ENCODE measurements at regions not wholly inside any gene's neighbourhood (a gene's known extent, or its start where the extent isn't known, plus 50 kb on each side); places are given as distances from the start of the nearest gene placed in this dataset.

DNA sequence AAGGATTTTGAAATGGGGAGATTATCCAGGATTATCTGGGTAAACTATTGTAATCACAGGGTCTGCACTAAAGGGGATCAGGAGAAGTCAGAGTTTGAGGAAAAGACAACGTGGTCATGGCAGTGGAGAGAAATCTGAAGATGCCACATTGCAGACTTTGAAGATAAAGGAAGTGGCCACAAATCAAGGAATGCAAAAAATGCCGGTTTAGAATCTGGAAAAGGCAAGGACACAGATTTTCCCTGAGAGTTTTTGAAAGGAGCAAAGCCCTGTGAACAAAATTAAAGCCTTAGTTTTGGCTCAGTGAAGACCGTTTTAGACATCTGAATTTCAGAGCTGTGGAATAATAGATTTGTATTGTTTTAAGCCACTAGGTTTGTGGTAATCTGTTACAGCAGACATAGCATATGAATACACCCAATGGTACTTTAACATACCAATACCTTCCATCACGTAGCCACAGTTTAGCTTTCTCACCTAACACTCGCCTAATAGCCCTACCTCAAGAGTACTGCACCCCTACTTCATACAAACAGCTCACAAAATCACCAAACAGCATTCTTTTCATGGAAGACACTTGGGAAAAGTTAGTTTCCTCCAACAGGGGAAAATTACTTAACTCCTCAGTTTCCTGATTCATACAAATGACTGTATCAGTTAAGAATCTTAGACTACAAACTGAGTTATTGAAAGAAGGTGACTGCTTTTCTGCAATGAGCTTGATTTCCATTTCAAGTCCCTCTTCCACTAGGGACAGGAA is 446.5 kb downstream of the INHBA start (continued):
- TF ChIP-seq, protein P1, sequence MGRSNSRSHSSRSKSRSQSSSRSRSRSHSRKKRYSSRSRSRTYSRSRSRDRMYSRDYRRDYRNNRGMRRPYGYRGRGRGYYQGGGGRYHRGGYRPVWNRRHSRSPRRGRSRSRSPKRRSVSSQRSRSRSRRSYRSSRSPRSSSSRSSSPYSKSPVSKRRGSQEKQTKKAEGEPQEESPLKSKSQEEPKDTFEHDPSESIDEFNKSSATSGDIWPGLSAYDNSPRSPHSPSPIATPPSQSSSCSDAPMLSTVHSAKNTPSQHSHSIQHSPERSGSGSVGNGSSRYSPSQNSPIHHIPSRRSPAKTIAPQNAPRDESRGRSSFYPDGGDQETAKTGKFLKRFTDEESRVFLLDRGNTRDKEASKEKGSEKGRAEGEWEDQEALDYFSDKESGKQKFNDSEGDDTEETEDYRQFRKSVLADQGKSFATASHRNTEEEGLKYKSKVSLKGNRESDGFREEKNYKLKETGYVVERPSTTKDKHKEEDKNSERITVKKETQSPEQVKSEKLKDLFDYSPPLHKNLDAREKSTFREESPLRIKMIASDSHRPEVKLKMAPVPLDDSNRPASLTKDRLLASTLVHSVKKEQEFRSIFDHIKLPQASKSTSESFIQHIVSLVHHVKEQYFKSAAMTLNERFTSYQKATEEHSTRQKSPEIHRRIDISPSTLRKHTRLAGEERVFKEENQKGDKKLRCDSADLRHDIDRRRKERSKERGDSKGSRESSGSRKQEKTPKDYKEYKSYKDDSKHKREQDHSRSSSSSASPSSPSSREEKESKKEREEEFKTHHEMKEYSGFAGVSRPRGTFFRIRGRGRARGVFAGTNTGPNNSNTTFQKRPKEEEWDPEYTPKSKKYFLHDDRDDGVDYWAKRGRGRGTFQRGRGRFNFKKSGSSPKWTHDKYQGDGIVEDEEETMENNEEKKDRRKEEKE (IDR thresholded peaks at IDR 0.05): no peak
- no peak for TF ChIP-seq MEF2B (IDR thresholded peaks at IDR 0.05; ENCODE audit: partially characterized antibody, poor library complexity, severe bottlenecking)
- no peak for TF ChIP-seq EZH2 (IDR thresholded peaks at IDR 0.05; ENCODE audit: borderline replicate concordance, control insufficient read depth, low read depth, low read length)
- TF ChIP-seq ZNF207 (IDR thresholded peaks at IDR 0.05; ENCODE audit: borderline replicate concordance): no peak

DNA sequence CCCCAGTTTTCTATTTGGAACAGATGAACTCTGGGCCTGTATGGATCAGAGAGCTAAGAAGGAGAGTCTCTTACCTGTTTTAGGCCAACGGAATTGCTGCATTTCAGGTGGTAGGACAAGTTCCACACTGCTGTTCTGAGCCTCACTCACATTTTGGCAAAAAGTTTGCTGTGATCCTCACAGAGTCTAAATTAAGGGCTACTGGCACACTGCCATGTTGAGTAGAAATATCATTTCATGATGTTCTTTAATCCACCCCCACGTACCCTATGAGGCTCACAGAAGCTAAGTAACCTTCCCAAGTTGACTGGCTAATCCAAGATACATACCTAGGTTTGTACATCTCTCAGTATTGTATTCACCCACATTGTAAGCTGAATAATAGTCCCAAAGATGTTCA is 447.2 kb downstream of the INHBA start:
- Histone ChIP-seq H3K79me2 (ENCODE audit: control insufficient read depth, insufficient read depth, low read length) (no peaks in the 10 kb centered on the region), H3K4me2 (ENCODE audit: control insufficient read depth, insufficient read depth) (no peak overlapping the region), H4K20me1 (ENCODE audit: control insufficient read depth, insufficient read depth) (no peaks in the 10 kb centered on the region), H3K9me3 (replicated peaks; ENCODE audit: control insufficient read depth, insufficient read depth, low read length) (no peaks in the 10 kb centered on the region), H2AFZ (ENCODE audit: control insufficient read depth, low read depth, low read length) (no peak overlapping the region), H3K36me3 (ENCODE audit: control insufficient read depth in 2 of 2, insufficient read depth in 2 of 2, low read length in 1 of 2) (no peaks in the 10 kb centered on the region), H3K27ac (ENCODE audit: control insufficient read depth, insufficient read depth) (no peak overlapping the region), H3K4me1 (ENCODE audit: control insufficient read depth, insufficient read depth, low read length) (no peaks in the 10 kb centered on the region), H3K4me3 (no peak overlapping the region), H3K9ac (ENCODE audit: control insufficient read depth, insufficient read depth, low read length) (no peak overlapping the region), H3K27me3 (replicated peaks in 1 of 2; ENCODE audit: control insufficient read depth in 2 of 2, insufficient read depth in 2 of 2, low read length in 1 of 2) (no peaks in the 10 kb centered on the region)
- RAD21 ChIA-PET (ENCODE audit: unreplicated experiment): interaction anchor here (0.9 kb wide), 1 partner anchor 123 kb away, joined by 3 read pairs; no protein-coding TSS in a partner anchor
- 16% methylated on average over 2 of the region's 2 CpGs for WGBS (ENCODE audit: insufficient coverage, insufficient replicate concordance, low lambda C conversion rate, missing lambda C conversion rate)
- SMC1A ChIA-PET (ENCODE audit: uncharacterized antibody, unreplicated experiment): interaction anchor here (0.7 to 1.2 kb wide), 2 partner anchors 48 to 1100 kb away, joined by 3 read pairs; no protein-coding TSS in a partner anchor
- in situ Hi-C loops (cut with MboI): no loop called here
- no TSS peak for BruUV-seq (replicated peaks)
- FAIRE-seq (no peak), ATAC-seq (no peak), DNase-seq (ENCODE audit: low read depth, low spot score) (no peak)
- intact Hi-C loops (cut with micrococcal nuclease; ENCODE audit: unreplicated experiment): no loop called here
- CTCF ChIA-PET: no interaction called here
- POLR2A ChIA-PET: no interaction called here
- TF ChIP-seq EED (IDR thresholded peaks at IDR 0.05; ENCODE audit: low read depth) (no peak), EZH2 (IDR thresholded peaks at IDR 0.05; ENCODE audit: borderline replicate concordance, control insufficient read depth, low read depth, low read length) (no peak), CBX3 (IDR thresholded peaks at IDR 0.05; ENCODE audit: borderline replicate concordance, low read depth) (no peak), RAD21 (IDR thresholded peaks at IDR 0.05; ENCODE audit: insufficient read depth, low read depth, low read length) (no peak), STAT3 (IDR thresholded peaks at IDR 0.05; ENCODE audit: low read depth, low read length) (no peak), MTA3 (IDR thresholded peaks at IDR 0.05; ENCODE audit: borderline replicate concordance, low read length) (no peak), BMI1 (IDR thresholded peaks at IDR 0.05; ENCODE audit: borderline replicate concordance) (no peak), FOXM1 (IDR thresholded peaks at IDR 0.05; ENCODE audit: low read depth, low read length) (no peak), TAF1 (IDR thresholded peaks at IDR 0.05; ENCODE audit: borderline replicate concordance, low read depth, low read length) (no peak)
- TF ChIP-seq, protein P2, sequence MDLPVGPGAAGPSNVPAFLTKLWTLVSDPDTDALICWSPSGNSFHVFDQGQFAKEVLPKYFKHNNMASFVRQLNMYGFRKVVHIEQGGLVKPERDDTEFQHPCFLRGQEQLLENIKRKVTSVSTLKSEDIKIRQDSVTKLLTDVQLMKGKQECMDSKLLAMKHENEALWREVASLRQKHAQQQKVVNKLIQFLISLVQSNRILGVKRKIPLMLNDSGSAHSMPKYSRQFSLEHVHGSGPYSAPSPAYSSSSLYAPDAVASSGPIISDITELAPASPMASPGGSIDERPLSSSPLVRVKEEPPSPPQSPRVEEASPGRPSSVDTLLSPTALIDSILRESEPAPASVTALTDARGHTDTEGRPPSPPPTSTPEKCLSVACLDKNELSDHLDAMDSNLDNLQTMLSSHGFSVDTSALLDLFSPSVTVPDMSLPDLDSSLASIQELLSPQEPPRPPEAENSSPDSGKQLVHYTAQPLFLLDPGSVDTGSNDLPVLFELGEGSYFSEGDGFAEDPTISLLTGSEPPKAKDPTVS (IDR thresholded peaks at IDR 0.05; ENCODE audit: low read depth, low read length): no peak
- TF ChIP-seq, protein P3, sequence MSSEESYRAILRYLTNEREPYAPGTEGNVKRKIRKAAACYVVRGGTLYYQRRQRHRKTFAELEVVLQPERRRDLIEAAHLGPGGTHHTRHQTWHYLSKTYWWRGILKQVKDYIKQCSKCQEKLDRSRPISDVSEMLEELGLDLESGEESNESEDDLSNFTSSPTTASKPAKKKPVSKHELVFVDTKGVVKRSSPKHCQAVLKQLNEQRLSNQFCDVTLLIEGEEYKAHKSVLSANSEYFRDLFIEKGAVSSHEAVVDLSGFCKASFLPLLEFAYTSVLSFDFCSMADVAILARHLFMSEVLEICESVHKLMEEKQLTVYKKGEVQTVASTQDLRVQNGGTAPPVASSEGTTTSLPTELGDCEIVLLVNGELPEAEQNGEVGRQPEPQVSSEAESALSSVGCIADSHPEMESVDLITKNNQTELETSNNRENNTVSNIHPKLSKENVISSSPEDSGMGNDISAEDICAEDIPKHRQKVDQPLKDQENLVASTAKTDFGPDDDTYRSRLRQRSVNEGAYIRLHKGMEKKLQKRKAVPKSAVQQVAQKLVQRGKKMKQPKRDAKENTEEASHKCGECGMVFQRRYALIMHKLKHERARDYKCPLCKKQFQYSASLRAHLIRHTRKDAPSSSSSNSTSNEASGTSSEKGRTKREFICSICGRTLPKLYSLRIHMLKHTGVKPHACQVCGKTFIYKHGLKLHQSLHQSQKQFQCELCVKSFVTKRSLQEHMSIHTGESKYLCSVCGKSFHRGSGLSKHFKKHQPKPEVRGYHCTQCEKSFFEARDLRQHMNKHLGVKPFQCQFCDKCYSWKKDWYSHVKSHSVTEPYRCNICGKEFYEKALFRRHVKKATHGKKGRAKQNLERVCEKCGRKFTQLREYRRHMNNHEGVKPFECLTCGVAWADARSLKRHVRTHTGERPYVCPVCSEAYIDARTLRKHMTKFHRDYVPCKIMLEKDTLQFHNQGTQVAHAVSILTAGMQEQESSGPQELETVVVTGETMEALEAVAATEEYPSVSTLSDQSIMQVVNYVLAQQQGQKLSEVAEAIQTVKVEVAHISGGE (CRISPR knock-in tag; IDR thresholded peaks at IDR 0.05): no peak

Data from GM12878 (cell line).